ENCODE measurements at regions not wholly inside any gene's neighbourhood (a gene's known extent, or its start where the extent isn't known, plus 50 kb on each side); places are given as distances from the start of the nearest gene placed in this dataset.

- ChIA-PET POLR2A (no interaction called here), CTCF (no interaction called here)
- no peak for TF ChIP-seq CTCF (IDR thresholded peaks at IDR 0.05; ENCODE audit: control extremely low read depth, extremely low read depth, low read depth, missing control alignments)
- no peak for DNase-seq (ENCODE audit: extremely low spot score)
Observed at GRCh38 chr14:97028382-97028781, 231.2 kb downstream of the VRK1 start.

- TF ChIP-seq CTCF (IDR thresholded peaks at IDR 0.05; ENCODE audit: control extremely low read depth, extremely low read depth, low read depth, missing control alignments) = no peak
- ChIA-PET CTCF (no interaction called here), POLR2A (no interaction called here)
- DNase-seq (ENCODE audit: extremely low spot score) = no peak
Observed at GRCh38 chr14:97029800-97030199, 232.6 kb downstream of the VRK1 start.

GRCh38 chr14:97031530-97031929 is 234.3 kb downstream of the VRK1 start:
- DNase-seq (ENCODE audit: extremely low spot score) = no peak
- TF ChIP-seq CTCF (IDR thresholded peaks at IDR 0.05; ENCODE audit: control extremely low read depth, extremely low read depth, low read depth, missing control alignments) = no peak
- POLR2A ChIA-PET = no interaction called here
- CTCF ChIA-PET = no interaction called here

GRCh38 chr14:97033556-97034081 is 236.4 kb downstream of the VRK1 start:
- TF ChIP-seq CTCF (IDR thresholded peaks at IDR 0.05; ENCODE audit: control extremely low read depth, extremely low read depth, low read depth, missing control alignments) = no peak
- ChIA-PET CTCF (no interaction called here), POLR2A (no interaction called here)
- no peak for DNase-seq (ENCODE audit: extremely low spot score)

- DNase-seq (ENCODE audit: extremely low spot score) = no peak
- ChIA-PET CTCF (no interaction called here), POLR2A (no interaction called here)
- no peak for TF ChIP-seq CTCF (IDR thresholded peaks at IDR 0.05; ENCODE audit: control extremely low read depth, extremely low read depth, low read depth, missing control alignments)
Observed at GRCh38 chr14:97036086-97036852, 239.1 kb downstream of the VRK1 start.

- ChIA-PET CTCF (no interaction called here), POLR2A (no interaction called here)
- TF ChIP-seq CTCF (IDR thresholded peaks at IDR 0.05; ENCODE audit: control extremely low read depth, extremely low read depth, low read depth, missing control alignments) = no peak
- DNase-seq (ENCODE audit: extremely low spot score) = no peak
Observed at GRCh38 chr14:97039717-97040363, 242.7 kb downstream of the VRK1 start.
